MCF 10A (cell line): ENCODE measurements at regions not wholly inside any gene's neighbourhood (a gene's known extent, or its start where the extent isn't known, plus 50 kb on each side); places are given as distances from the start of the nearest gene placed in this dataset.

Experiments
- BruUV-seq: library from RNA; stranded (reverse); fragments of 400-500 nt; replicated peaks from 2 replicates; lab custom pipeline; 2021; lab: Mats Ljungman, UMichigan
- CTCF ChIA-PET: fragments of 300-600 bp; sonication (Branson Sonifier 250); formaldehyde crosslinking; extraction: SDS; loops from one replicate; lab custom pipeline; 2021; ENCODE audit warnings: antibody characterized with exemption, inconsistent platforms; lab: Yijun Ruan, JAX
- POLR2A ChIA-PET: fragments of 300-600, 350-650 bp; sonication (Branson Sonifier 250); formaldehyde crosslinking; extraction: SDS; loops from one replicate; lab custom pipeline; 2020; ENCODE audit warnings: antibody characterized with exemption, inconsistent platforms; lab: Yijun Ruan, JAX
- DNase-seq: peaks from one replicate; pipeline ENCODE4 v3.0.0-alpha.2; 2018; ENCODE audit not compliant: unreplicated experiment
- H3K27ac Mint-ChIP-seq: one replicate; pipeline ENCODE4 v1.8.0; 2022; ENCODE audit warnings: mild to moderate bottlenecking, low read depth, mixed read lengths; ENCODE audit not compliant: unreplicated experiment
- H3K27me3 Mint-ChIP-seq: one replicate; pipeline ENCODE4 v1.8.0; 2022; ENCODE audit warnings: mixed read lengths; ENCODE audit not compliant: insufficient read depth, unreplicated experiment
- H3K36me3 Mint-ChIP-seq: one replicate; pipeline ENCODE4 v1.8.0; 2022; ENCODE audit warnings: mild to moderate bottlenecking, moderate library complexity, mixed read lengths; ENCODE audit not compliant: insufficient read depth, unreplicated experiment
- H3K4me1 Mint-ChIP-seq: one replicate; pipeline ENCODE4 v1.8.0; 2022; ENCODE audit warnings: mixed read lengths; ENCODE audit not compliant: insufficient read depth, unreplicated experiment
- H3K4me3 Mint-ChIP-seq: one replicate; pipeline ENCODE4 v1.8.0; 2022; ENCODE audit warnings: mild to moderate bottlenecking, moderate library complexity, mixed read lengths; ENCODE audit not compliant: unreplicated experiment
- H3K9me3 Mint-ChIP-seq: one replicate; pipeline ENCODE4 v1.8.0; 2022; ENCODE audit warnings: mixed read lengths; ENCODE audit not compliant: unreplicated experiment
- intact Hi-C: fragments of 100-400 bp; cut with micrococcal nuclease; formaldehyde crosslinking; loops from 2 replicates; pipeline ENCODE4 v1.14.1; 2022
- TF ChIP-seq, protein P1 (sequence below): fragments of 200-600 bp; IDR thresholded peaks from one replicate; pipeline ENCODE4 v1.8.0; 2022; ENCODE audit warnings: antibody characterized with exemption, mild to moderate bottlenecking; ENCODE audit not compliant: unreplicated experiment

DNA sequence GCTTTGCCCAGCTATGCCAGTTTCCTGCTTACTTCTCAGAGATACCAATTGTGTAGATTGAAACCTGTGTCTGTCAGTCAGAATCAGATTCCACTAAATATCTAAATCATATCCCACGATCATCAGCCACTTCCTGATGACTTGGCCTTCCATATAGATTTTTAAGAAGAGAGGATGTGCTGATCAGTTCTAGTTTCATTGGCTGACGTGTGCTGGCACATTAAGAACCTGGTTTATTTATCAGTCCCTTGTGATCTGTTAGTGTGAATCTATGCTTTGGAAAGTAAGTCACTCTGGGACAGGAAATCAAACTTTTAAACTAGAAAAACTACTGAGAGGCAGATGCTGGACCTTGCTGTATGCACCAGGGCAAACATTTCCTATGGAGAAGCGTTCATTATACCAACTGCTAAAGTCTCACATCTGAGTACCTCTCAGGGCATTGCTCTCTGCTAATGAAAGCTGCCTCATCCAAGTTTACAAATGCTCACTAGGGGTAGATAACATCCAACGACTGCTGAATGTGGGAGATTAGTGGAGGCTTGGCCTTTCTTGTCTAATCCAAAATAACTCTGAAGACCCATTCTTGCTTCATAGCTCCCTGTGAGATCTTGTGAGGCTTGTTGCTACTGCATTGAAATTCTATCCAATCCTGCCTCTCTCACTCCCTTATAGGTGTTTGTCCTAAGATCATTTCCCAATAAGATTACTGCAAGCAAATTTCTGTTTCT lies 109.1 kb downstream of the ARL4A start:
- intact Hi-C loops, result no loop called here
- no peak for DNase-seq

DNA sequence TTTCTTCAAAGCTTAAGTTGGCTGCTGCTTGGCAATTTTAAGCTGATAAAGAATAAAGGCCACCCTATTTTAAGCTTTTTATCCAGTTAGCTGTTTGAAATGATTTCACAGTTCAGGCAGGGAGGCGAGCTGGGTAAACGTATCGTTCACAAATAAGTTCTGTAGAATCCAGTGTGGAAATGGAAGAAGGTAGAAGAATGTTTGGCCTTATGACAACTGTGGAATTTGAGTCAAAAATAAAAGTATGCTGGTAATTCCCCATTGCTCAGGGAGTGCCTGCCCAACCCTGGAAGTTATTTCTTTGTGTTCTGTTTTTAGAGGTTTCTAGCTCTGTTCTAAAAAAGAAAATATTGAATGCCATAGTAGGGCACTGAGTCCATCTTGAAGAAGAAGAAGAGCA lies 113.1 kb downstream of the ARL4A start:
- Mint-ChIP-seq H3K27ac (peak overlapping the region; percentile 58), H3K36me3 (no peaks in the 10 kb centered on the region), H3K27me3 (no peaks in the 10 kb centered on the region), H3K4me3 (no peak overlapping the region), H3K9me3 (no peaks in the 10 kb centered on the region), H3K4me1 (peaks cover 31% of the 10 kb centered on the region)
- no peak for DNase-seq
- ChIA-PET CTCF (interaction anchor here (0.7 kb wide), 1 partner anchor 964 kb away, joined by 3 read pairs; no protein-coding TSS in a partner anchor), POLR2A (interaction anchor here (0.8 to 1.0 kb wide), 3 partner anchors 11 to 223 kb away, joined by 3 read pairs; no protein-coding TSS in a partner anchor)
- TF ChIP-seq, protein P1, sequence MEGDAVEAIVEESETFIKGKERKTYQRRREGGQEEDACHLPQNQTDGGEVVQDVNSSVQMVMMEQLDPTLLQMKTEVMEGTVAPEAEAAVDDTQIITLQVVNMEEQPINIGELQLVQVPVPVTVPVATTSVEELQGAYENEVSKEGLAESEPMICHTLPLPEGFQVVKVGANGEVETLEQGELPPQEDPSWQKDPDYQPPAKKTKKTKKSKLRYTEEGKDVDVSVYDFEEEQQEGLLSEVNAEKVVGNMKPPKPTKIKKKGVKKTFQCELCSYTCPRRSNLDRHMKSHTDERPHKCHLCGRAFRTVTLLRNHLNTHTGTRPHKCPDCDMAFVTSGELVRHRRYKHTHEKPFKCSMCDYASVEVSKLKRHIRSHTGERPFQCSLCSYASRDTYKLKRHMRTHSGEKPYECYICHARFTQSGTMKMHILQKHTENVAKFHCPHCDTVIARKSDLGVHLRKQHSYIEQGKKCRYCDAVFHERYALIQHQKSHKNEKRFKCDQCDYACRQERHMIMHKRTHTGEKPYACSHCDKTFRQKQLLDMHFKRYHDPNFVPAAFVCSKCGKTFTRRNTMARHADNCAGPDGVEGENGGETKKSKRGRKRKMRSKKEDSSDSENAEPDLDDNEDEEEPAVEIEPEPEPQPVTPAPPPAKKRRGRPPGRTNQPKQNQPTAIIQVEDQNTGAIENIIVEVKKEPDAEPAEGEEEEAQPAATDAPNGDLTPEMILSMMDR, result no peak
- intact Hi-C loops, result loop anchor here (10.0 kb wide), 1 partner anchor 106 kb away; no protein-coding TSS in a partner anchor
- no TSS peak for BruUV-seq

More for the DNA sequence above, 109.1 kb downstream of the ARL4A start:
- Mint-ChIP-seq H3K36me3 (no peaks in the 10 kb centered on the region), H3K9me3 (no peaks in the 10 kb centered on the region), H3K27me3 (no peaks in the 10 kb centered on the region), H3K4me1 (peaks cover 13% of the 10 kb centered on the region), H3K4me3 (no peak overlapping the region), H3K27ac (no peak overlapping the region)
- TF ChIP-seq, protein P1, result no peak
- ChIA-PET POLR2A (no interaction called here), CTCF (no interaction called here)
- no TSS peak for BruUV-seq

DNA sequence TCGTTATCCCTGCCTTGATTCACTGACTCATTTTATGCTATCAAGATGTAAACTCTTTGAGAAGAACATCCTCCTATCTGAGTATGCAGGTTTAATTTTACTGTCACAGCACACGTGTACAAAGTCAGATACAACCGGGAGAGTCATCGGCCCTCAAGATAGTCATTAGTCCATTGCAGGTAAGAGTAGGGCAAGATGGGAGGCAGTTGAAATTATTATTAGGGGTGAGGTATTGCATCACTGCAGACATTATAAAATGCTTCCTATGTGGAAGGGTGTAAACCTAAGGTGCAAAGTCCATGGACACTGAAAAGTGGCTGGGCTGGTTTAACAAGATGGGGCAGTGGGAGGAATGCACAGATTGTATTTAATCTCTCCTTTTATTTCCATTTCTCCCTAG lies 113.7 kb downstream of the ARL4A start:
- Mint-ChIP-seq H3K36me3 (no peaks in the 10 kb centered on the region), H3K9me3 (no peaks in the 10 kb centered on the region), H3K4me1 (peaks cover 36% of the 10 kb centered on the region), H3K27ac (peak overlapping the region; percentile 58), H3K27me3 (no peaks in the 10 kb centered on the region), H3K4me3 (no peak overlapping the region)
- no TSS peak for BruUV-seq
- no peak for DNase-seq
- intact Hi-C loops, result loop anchor here (10.0 kb wide), 1 partner anchor 106 kb away; no protein-coding TSS in a partner anchor
- TF ChIP-seq, protein P1, result no peak
- ChIA-PET CTCF (interaction anchor here (0.6 to 0.7 kb wide), 2 partner anchors 453 to 965 kb away, joined by 3 to 6 read pairs; no protein-coding TSS in a partner anchor), POLR2A (interaction anchor here (0.7 to 1.4 kb wide), 4 partner anchors 12 to 141 kb away, joined by 3 to 10 read pairs (median 4); no protein-coding TSS in a partner anchor)

DNA sequence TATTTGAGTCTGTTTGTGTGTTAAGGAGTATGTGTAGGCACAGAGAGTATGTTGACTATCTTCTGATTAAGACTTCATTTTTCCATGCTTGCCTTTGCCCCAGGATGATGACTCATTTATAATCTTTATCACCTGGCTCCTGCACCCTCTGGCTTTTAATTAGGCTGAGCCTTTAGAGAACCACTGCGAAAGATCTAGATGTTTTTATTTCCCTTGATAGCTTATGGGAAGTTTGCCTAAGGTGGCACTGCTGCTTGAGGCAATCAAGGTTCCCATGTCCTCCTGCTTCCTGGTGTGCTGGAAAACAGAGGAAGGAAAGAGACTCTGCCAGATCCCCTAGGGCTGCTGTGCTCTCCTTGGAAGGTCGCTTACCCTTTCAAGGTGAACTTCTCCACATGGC lies 114.6 kb downstream of the ARL4A start:
- H3K4me1 Mint-ChIP-seq, result peaks cover 36% of the 10 kb centered on the region
- TF ChIP-seq, protein P1, result no peak

More for the DNA sequence above, 114.6 kb downstream of the ARL4A start:
- no peak overlapping the region for H3K4me3 Mint-ChIP-seq
- POLR2A ChIA-PET, result interaction anchor here (0.6 to 1.4 kb wide), 7 partner anchors 10 to 324 kb away, joined by 3 to 10 read pairs (median 4); no protein-coding TSS in a partner anchor
- intact Hi-C loops, result loop anchor here (10.0 kb wide), 1 partner anchor 107 kb away; no protein-coding TSS in a partner anchor
- CTCF ChIA-PET, result interaction anchor here (0.7 kb wide), 3 partner anchors 74 to 114 kb away, joined by 3 to 4 read pairs (median 4); partner anchors contain the start of gene ARL4A
- no peaks in the 10 kb centered on the region for H3K9me3 Mint-ChIP-seq
- no peaks in the 10 kb centered on the region for H3K27me3 Mint-ChIP-seq
- peak; percentile 37 for DNase-seq
- peak overlapping the region; percentile 68 for H3K27ac Mint-ChIP-seq
- H3K36me3 Mint-ChIP-seq, result no peaks in the 10 kb centered on the region
- no TSS peak for BruUV-seq
